Spleen (tissue), 7 donors: ENCODE measurements at regions not wholly inside any gene's neighbourhood (a gene's known extent, or its start where the extent isn't known, plus 50 kb on each side); places are given as distances from the start of the nearest gene placed in this dataset.

Experiments
- CTCF ChIP-seq, 11 experiments: fragments of 200-600 bp in 7 of 11; fragments of 450-650 bp in 4 of 11; sonication (generic) in 4 of 11; IDR thresholded peaks in 8 of 11; conservative IDR thresholded peaks in 3 of 11; 1 replicate in 7 of 11; 2 replicates in 4 of 11; pipeline versions ENCODE4 v1.4.0 to v1.8.0; 2016 to 2021; ENCODE audit warnings: antibody characterized with exemption in 11 of 11, inconsistent platforms in 4 of 11, mild to moderate bottlenecking in 1 of 11
- POLR2A ChIP-seq, 3 donors: fragments of 450-650 bp; IDR thresholded peaks; one replicate each; pipeline ENCODE4 v1.5.1; 2017; ENCODE audit warnings: antibody characterized with exemption in 3 of 3, mild to moderate bottlenecking in 1 of 3
- POLR2AphosphoS5 ChIP-seq, 3 donors: sonication (generic); formaldehyde crosslinking; IDR thresholded peaks; one replicate each; pipeline ENCODE4 v1.5.1; 2017; ENCODE audit warnings: antibody characterized with exemption in 3 of 3
- donor health status: DM: no; HTN: no; CAD: no; lungs with moderate emphysema.
- donor health status: DM: no; HTN: no; CAD: no.
- donor health status: DM: no; HTN: no; CAD: no.

DNA sequence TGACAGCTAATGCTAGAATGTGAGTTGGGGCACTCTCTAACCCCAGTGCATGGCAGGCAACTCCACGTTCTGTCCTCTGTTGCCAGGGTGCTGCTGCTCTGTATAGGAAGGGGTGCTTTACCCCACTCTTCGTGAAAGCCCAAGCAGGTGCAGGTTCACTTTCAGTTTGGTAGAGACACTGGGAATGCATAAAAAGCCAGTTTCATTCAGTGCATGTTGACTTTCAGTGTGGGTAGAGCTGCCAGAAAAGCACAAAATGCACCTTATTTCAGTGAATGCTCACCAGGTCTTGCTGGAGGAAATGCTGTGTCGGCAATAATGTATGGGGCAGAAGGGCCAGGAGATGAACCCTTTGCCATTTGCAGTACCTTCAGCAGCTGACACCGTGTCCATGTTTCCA is 62.1 kb upstream of the ADGRB3 start:
- TF ChIP-seq CTCF (IDR thresholded peaks at IDR 0.05 in 8 of 11, conservative IDR thresholded peaks at IDR 0.05 in 3 of 11): no peak
- no peak for TF ChIP-seq POLR2A (IDR thresholded peaks at IDR 0.05)
- no peak for TF ChIP-seq POLR2AphosphoS5 (IDR thresholded peaks at IDR 0.05)
